ENCODE measurements at regions not wholly inside any gene's neighbourhood (a gene's known extent, or its start where the extent isn't known, plus 50 kb on each side); places are given as distances from the start of the nearest gene placed in this dataset.

DNA sequence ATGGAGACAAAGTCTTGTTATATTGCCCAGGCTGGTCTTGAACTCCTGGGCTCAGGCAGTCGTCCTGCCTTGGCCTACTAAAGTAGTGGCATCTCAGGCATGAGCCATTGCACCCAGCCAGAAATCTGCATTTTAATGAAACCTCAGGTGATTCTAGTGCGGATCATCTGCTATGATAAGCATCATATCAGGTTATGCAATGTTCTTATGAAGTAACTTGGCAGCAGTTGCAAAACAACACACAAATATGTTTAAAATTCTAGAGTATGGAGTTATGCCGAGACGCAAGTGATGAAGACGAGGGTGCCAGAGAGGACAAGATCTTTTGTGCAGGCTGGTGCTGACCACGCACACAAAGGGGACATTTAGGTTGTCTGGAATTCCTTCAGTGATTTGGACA is 153.2 kb upstream of the MEF2C start:
- DNase-seq (ENCODE audit: low read depth in 4 of 4, low spot score in 3 of 4): no peak

DNA sequence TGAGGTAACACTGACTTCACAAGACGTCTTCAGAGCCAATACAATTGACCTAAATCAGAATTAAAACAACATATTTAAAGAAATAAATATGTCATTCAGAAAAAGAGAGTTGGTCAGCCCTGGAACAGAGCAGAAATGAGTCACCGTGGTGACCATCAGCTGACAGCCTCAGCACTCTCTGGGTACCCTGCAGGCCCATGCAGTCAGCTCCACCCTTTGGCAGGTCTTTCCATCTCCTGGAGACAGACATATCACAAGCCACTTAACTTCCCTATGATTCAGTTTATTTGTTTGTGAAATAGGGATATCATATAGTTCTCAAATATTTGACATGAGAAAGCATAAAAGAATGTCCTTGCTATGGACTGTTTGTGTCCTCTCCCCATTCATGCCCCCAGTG is 151.6 kb upstream of the MEF2C start:
- no peak for DNase-seq (ENCODE audit: low read depth in 4 of 4, low spot score in 3 of 4)

DNA sequence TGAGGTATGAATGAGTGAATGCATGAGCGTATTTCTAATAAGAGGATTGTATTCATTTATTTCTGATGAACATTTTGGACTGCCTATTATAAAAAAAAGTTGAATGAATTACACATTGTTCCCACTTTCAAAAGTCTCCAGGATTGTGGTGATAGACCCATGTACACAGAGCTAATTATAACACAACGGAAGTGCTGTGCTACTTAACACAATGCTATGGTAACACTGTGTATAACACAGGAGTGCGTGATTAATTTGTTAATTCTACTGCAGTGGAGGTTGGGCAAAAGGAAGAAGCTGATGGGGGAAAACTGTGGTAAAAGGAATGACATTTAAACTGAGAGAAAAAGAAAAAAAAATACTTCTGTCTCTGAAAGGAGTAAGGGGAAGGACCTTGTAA is 147.8 kb upstream of the MEF2C start:
- DNase-seq (ENCODE audit: low read depth in 4 of 4, low spot score in 3 of 4): no peak

DNA sequence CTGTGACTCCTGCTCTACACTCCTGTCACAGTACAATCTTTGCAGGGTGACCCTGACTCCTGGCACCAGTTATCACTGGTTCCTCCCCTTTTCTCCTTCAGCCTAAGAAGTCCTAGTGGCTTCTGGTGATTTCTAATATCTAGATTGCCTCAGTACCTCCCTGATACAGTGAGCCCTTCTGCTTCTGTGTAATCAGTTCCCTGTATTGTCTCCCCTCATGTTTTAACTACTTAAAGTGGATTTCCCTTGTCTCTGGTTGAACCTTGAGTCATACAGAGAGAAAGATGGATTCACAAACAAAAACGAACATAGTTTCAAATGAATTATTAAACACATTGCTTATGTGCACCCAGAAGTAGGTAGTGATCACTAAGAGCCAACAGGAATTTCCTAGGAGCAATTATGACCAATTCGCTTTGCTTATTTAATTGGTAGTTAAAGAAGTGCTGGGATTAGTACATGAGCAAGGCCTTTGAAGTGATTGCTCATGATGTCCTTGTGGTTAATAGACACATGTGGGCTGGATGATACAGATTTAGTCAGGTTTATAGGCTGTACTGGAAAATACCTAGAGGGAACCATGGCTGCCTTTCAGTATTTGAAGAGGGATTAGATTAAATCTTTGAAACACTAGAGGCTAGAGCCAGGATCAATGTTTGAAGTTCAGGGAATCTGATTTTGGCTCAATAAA is 145.8 kb upstream of the MEF2C start:
- DNase-seq (ENCODE audit: low read depth in 4 of 4, low spot score in 3 of 4): no peak

DNA sequence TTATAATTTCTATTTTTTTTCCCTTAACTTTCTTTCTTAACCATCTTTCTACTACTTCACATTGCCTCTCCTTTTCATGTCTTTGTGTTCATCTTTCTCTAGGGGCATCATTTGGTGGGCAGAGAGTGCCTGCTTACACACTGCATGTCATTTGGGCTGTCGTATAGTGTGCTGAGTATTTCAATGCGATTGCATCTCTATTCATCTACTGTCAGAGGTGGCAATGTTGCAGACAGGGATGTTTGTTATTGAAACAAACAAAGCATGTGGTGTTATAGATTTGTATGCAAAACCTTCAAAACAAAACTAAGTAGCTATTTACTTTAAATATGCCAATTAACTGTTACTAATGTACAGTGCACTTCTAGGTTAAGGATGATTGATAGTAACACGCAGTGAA is 141.1 kb upstream of the MEF2C start:
- DNase-seq (ENCODE audit: low read depth in 4 of 4, low spot score in 3 of 4): no peak

DNA sequence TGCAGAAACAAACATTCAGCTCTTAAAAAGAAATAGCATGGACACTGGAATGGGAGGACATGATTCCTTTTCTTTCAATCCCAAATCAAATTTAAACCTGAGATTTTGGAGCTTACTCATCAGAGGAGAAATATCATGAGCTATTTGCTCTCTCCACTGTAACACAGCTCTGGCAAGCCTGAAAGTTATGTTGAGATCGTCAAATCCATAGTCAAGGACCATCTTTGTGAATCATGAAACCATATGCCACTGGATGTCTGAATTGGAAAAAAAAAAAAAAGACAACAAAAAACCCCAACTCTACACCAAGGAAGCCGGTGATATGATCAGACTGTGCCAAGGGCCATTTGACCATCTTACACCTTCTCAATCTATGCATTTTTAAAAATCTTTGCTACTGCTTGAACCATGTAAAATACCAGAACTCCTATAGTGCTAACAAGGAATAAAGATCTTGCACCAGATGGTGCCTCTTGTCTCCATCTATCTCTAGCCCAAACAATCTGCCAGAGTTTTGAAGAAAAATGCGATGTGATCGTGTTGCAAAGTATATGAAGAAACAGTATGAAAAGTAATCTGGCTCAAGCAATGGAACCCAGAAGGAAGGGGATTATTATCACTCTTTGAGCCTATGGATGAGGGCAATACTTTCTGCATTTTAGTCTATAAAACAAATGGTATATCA is 138.1 kb upstream of the MEF2C start:
- no peak for DNase-seq (ENCODE audit: low read depth in 4 of 4, low spot score in 3 of 4)

DNA sequence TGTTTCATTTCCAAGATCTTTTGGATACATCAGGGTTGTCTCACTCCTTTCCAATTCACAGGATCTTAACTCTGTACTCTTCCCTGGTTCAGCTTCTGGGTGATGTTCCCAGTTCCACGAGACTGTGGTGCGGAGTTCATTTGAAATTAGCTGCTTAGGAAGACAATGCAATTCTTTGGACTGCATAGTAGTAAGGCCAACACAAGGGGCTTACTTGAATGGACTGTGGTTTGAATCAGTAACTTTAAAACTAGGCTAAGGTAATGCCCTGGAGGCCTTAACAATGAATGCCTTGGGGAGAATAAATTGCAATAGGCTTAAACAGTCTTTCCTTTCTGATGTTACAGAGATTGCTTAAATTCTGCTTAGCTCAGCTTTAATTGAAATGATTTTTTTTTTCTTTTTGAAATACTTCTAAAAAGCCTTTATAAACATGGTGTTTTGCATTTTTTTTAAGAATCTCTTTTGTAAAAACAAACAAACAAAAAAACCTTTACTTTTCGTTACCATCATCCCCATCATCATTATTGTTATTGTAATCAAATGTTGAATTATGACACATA is 133.8 kb upstream of the MEF2C start:
- no peak for DNase-seq (ENCODE audit: low read depth in 4 of 4, low spot score in 3 of 4)

DNA sequence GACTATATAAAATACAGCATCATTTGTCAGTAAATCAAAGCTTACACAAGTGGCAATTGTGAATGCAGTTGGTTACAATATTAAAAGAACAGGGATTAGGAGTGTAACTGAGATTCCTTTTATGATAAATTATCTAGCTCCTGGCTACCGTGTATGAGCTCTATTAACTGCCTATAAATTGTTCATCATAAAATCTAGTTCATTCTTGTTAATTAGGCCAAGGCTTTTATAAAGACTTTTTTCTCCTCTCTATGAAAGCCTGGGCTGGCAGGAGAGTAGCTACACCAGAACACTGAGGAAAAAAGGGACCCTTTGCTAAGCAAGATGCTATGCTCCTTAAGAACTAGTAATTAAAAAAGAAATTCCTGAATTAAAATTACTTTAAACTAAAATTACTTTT is 132.4 kb upstream of the MEF2C start:
- no peak for DNase-seq (ENCODE audit: low read depth in 4 of 4, low spot score in 3 of 4)

DNA sequence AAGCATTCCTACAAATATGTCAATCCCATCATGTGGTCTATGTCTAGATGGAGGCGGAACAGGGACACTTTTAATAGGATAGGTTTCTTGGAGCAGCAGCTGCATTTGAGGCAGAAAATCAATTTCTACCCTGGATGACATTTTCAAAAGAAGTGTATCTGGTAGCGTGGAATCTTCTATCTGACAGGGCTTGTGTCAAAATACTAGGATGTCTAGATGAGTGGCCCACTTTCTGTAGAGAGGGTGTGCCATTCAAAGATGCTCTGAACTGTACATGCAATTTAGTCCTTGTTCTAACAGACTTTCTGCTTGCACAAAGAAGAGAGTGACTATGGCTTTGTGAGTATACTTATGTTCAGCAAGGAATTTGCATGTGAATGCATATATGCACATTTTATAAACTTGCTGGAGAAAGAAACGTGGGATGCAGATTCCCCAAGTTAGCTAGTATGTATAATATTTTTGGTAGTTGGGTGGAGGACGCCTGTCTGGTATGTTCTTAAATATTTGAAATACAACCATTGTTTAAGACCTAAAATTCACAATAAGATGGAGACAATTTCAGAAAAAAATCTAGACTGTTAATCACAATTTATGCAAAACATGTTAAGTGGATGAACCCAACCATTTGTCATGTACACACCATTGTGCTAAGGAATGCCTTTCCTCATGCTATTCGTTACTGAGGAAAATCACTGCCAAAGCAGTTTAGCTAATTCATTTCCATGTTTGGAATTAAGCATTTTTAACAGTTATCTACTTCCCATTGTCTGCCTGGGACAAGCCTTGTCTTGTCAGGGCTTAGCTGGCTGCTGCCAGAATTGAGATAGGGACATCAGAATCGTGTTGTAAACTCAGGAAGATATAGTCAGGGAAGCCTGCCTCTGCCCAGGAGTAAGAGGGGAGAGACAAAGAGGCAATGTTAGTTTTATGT is 129.1 kb upstream of the MEF2C start:
- no peak for DNase-seq (ENCODE audit: low read depth in 4 of 4, low spot score in 3 of 4)

DNA sequence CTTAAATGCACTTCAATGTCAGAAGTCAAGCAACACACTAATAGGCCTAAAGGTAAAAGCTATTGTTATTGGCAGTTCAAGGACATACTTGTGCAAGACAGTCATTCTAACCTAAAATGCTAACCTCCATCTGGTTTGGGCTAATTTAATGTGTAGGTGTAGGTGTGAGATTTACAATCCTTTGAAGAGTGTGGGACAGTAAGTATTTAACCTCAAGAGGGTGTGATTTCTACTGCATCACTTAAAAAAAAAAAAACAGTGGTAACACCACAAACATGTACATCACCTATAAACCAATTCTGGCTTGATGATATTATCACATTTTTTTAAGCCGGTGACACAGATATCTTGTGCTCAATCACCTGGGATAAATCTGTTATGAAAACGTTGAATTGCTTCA is 127.5 kb upstream of the MEF2C start:
- no peak for DNase-seq (ENCODE audit: low read depth in 4 of 4, low spot score in 3 of 4)

DNA sequence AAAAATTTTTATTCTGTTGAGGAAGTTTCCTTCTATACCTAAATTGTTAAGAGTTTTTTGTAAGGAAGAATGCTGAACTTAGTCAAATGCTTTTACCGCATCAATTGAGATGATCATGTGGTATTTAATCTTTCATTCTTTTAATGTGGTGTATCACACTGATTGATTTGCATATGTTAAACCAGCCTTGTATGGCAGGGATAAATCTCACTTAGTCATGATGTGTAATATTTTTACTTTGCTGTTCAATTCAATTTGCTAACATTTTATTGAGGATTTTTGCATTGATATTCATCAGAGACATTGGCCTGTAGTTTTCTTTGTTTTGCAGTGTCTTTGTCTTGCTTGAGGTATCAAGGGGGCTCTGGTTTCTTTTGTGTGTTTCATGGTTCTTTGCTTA is 125.3 kb upstream of the MEF2C start:
- DNase-seq (ENCODE audit: low read depth in 4 of 4, low spot score in 3 of 4): no peak

DNA sequence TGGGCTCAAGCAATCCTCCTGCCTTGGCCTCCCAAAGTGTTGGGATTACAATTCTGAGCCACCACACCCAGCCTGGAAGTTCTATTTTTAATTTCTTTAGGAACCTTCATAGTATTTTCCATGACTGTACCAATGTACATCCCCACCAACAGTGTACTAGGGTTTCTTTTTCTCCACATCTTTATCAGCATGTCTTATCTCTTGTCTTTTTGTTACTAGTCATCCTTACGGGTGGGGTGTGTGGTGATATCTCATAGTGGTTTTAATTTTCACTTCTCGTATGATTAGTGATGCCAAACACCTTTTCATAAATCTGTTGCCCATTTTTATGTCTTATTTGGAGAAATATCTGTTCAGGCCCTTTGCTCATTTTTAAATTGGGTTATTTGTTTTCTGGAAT is 123.0 kb upstream of the MEF2C start:
- DNase-seq (ENCODE audit: low read depth in 4 of 4, low spot score in 3 of 4): no peak

DNA sequence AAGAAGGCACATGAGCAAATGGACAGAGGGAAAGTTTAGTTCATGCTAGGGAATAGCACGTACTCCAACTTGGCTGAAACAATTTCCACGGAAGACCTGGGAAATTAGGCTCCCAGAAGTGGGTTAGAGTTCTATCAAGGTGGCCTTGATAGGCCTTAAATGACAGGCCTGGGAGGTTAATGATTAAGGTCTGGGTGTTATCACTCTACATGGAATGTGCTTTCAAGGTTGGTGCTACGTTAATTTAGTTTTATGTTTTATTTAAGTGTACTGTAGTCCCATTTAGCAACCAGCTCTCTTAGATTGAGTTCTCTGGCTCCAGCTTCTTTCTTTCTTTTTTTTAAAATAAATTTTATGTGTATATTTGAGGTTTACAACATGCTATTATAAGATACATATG is 121.4 kb upstream of the MEF2C start:
- DNase-seq (ENCODE audit: low read depth in 4 of 4, low spot score in 3 of 4): no peak

DNA sequence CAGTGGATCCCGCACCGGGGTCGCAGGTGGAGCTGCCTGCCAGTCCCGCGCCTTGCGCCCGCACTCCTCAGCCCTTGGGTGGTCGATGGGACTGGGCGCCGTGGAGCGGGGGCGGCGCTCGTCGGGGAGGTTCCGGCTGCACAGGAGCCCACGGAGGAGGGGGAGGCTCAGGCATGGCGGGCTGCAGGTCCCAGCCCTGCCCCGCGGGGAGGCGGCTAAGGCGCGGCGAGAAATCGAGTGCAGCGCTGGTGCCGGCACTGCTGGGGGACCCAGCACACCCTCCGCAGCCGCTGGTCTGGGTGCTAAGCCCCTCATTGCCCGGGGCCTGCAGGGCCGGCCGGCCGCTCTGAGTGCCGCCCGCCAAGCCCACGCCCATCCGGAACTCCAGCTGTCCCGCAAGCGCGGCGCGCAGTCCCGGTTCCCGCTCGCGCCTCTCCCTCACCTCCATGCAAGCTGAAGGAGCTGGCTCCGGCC is 120.6 kb upstream of the MEF2C start:
- no peak for DNase-seq (ENCODE audit: low read depth in 4 of 4, low spot score in 3 of 4)

DNA sequence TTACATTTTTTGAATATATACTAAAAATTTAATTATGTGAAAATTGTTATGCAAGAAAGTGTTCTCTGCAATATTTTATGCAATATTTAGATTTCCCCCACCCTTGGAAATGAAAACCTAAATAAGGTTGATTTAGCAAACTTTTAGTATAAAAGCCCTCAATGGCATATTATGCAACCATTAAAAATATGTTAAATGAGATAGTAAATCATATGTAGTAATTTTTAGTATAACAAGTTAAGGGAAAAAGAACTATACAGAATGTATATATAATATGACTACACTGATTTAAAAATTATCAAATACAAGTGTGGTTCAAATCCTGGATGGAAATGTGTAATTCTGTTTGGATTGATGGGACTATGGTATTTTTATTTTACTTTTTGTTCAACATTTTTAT is 116.9 kb upstream of the MEF2C start:
- DNase-seq (ENCODE audit: low read depth in 4 of 4, low spot score in 3 of 4): no peak

DNA sequence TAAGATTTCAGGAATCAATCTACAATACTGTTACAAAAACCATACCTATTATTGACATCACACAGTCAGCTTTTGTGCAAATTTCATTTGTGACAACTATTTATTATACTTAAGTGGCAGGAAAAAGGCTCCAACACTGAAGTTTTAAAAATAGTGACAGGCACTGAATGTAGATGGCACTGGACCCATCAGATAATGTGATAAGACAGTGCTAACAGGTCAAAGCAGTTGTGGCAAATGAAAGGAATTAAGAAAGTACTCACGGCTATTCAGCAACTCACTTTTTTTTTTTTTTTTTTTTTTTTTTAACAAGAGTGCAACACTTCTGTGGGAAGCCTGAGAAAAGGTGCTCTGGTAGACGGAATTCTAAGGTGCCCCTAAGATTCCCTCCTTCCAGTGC is 115.0 kb upstream of the MEF2C start:
- DNase-seq (ENCODE audit: low read depth in 4 of 4, low spot score in 3 of 4): no peak

DNA sequence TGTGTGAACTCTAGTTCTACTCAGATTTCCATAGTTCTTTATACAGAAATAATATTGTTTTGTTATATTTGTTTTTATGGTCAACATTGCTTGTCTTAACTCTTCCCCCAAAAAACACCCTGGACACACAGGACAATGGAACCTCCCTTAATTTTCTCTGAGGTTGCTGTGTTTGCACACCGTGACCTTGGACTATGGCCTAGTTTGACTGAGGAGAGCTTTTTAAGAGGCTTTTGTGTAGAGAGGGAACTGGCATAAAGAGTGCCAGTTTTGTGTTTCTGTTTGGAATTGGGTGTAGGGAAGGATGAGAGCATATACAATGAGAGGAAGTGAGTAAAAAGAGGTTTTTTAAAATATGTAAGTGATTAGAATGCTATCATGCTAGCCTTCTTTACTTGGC is 101.1 kb upstream of the MEF2C start:
- DNase-seq (ENCODE audit: low read depth in 4 of 4, low spot score in 3 of 4): no peak

DNA sequence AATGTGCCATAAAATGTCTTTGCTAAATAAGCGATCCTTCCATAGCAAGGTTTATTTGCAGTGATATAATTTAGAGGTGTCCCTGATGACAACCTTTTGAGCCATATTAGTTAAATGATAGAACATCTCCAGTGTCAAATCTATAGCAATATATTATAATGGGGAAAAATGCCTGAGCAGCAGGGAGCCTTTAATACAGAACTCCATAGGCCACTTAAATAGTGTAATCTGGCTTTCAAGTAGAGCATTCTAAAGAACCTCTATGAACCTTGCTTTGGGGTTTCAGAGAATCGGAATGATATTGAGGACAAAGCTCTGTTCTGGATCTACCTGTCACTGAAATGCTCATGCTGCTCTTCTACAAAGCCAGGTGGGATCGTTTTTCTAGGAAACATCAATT is 96.7 kb upstream of the MEF2C start:
- no peak for DNase-seq (ENCODE audit: low read depth in 4 of 4, low spot score in 3 of 4)

DNA sequence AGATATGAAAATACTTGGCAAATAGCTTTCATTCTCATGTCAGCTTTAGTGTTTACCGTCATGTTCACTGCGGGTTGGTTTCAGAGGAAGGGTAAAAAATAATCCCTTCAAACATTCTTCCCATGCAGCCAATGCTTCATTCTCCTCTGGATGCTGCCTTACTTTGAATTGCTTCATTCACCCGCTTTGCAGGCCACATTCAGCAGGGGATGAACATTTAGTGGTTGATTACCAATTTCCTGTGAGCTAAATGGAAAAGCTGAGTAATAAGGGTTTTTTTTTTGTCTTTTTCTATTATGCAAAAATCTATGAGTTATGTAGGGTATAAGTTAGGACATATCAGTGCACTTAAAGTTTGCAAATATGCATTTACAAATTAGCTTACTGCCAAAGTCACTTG is 96.3 kb upstream of the MEF2C start:
- no peak for DNase-seq (ENCODE audit: low read depth in 4 of 4, low spot score in 3 of 4)

DNA sequence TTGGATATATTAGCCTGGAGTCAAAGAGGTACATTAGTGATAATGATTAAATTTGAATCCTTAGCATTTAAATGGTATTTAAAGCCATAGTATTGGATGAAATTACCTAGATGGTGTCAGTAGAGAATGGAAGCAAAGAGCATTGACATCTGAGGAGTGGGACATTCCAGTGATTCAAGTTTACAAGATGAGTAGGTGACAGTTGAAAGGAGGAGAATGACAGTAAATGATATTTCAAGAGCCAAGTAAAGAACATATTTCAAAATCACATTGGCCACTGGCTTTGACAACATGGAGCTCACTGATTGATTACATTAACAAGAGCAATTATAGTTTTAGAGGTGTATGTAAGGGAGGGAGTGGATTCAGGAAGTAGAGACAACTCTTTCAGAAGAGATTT is 93.9 kb upstream of the MEF2C start:
- DNase-seq (ENCODE audit: low read depth in 4 of 4, low spot score in 3 of 4): no peak
